ELR (cell line): ENCODE measurements at regions not wholly inside any gene's neighbourhood (a gene's known extent, or its start where the extent isn't known, plus 50 kb on each side); places are given as distances from the start of the nearest gene placed in this dataset.
"Not testable (repeated sequence)": the region's sequence is repeated elsewhere in the genome, so short reads cannot be mapped to it uniquely, and the experiment has no call there.

ENCODE experiments used
- DNase-seq: peaks from one replicate; pipeline ENCODE4 v3.0.0-alpha.2; 2015; ENCODE audit warnings: low read depth

- no peak for DNase-seq
Observed at GRCh38 chr17:63258785-63259184, 187.3 kb downstream of the CYB561 start.

- DNase-seq = no peak
Observed at GRCh38 chr17:63262751-63263476, 183.2 kb downstream of the CYB561 start.

- DNase-seq = no peak
Observed at GRCh38 chr17:63265526-63265925, 180.6 kb downstream of the CYB561 start.

GRCh38 chr17:63267846-63268245 lies 178.3 kb downstream of the CYB561 start:
- DNase-seq = no peak

- no peak for DNase-seq
Observed at GRCh38 chr17:63268827-63269226, 177.3 kb downstream of the CYB561 start.

GRCh38 chr17:63270610-63271009 lies 175.5 kb downstream of the CYB561 start:
- DNase-seq = peak; percentile 35

GRCh38 chr17:63274146-63274545 lies 172.0 kb downstream of the CYB561 start:
- DNase-seq = peak; percentile 76

GRCh38 chr17:63275318-63275970 lies 170.7 kb downstream of the CYB561 start:
- peak; percentile 100 for DNase-seq

GRCh38 chr17:63275971-63276745 lies 169.9 kb downstream of the CYB561 start:
- no peak for DNase-seq

GRCh38 chr17:63276821-63277220 lies 169.3 kb downstream of the CYB561 start:
- DNase-seq = peak; percentile 15

GRCh38 chr17:63277629-63278028 lies 168.5 kb downstream of the CYB561 start:
- peak; percentile 29 for DNase-seq

- peak; percentile 40 for DNase-seq
Observed at GRCh38 chr17:63278728-63279442, 167.2 kb downstream of the CYB561 start.

- peak; percentile 89 for DNase-seq
Observed at GRCh38 chr17:63279498-63280230, 166.4 kb downstream of the CYB561 start.

- no peak for DNase-seq
Observed at GRCh38 chr17:63282455-63282854, 163.7 kb downstream of the CYB561 start.

GRCh38 chr17:63285551-63285950 lies 160.6 kb downstream of the CYB561 start:
- no peak for DNase-seq

GRCh38 chr17:63286254-63286653 lies 159.9 kb downstream of the CYB561 start:
- no peak for DNase-seq

GRCh38 chr17:63287006-63287405 lies 159.1 kb downstream of the CYB561 start:
- not testable (repeated sequence) for DNase-seq

- DNase-seq = no peak
Observed at GRCh38 chr17:63289931-63290330, 156.2 kb downstream of the CYB561 start.

- no peak for DNase-seq
Observed at GRCh38 chr17:63290351-63290750, 155.8 kb downstream of the CYB561 start.

- DNase-seq = peak; percentile 44
Observed at GRCh38 chr17:63290784-63291183, 155.3 kb downstream of the CYB561 start.

- DNase-seq = peak; percentile 50
Observed at GRCh38 chr17:63291258-63291657, 154.8 kb downstream of the CYB561 start.

GRCh38 chr17:63292421-63292820 lies 153.7 kb downstream of the CYB561 start:
- no peak for DNase-seq
